ENCODE measurements at regions not wholly inside any gene's neighbourhood (a gene's known extent, or its start where the extent isn't known, plus 50 kb on each side); places are given as distances from the start of the nearest gene placed in this dataset.

DNA sequence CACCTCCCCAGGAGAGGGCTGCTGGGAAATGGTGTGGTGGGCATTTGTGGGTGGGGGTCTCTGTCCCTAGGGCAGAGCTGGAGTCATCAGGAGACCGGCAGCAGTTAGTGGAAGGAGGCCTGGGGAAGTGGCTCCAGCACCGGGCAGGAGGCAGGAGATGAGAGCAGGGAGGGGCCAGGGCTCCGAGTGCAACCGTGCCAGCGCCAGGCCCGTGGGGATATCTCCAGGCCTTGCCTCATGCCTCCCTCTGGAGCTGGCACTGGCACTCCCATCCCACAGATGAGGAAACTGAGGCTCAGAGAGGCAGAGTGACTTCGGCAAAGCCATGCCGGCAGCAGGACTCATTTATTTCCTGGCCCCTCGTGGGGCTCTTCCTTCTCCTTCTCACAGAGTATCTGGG lies 83.5 kb downstream of the HMX1 start:
- TF ChIP-seq, protein P1, sequence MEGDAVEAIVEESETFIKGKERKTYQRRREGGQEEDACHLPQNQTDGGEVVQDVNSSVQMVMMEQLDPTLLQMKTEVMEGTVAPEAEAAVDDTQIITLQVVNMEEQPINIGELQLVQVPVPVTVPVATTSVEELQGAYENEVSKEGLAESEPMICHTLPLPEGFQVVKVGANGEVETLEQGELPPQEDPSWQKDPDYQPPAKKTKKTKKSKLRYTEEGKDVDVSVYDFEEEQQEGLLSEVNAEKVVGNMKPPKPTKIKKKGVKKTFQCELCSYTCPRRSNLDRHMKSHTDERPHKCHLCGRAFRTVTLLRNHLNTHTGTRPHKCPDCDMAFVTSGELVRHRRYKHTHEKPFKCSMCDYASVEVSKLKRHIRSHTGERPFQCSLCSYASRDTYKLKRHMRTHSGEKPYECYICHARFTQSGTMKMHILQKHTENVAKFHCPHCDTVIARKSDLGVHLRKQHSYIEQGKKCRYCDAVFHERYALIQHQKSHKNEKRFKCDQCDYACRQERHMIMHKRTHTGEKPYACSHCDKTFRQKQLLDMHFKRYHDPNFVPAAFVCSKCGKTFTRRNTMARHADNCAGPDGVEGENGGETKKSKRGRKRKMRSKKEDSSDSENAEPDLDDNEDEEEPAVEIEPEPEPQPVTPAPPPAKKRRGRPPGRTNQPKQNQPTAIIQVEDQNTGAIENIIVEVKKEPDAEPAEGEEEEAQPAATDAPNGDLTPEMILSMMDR (IDR thresholded peaks at IDR 0.05; ENCODE audit: extremely low read depth, insufficient read depth, missing control alignments), result no peak
- in situ Hi-C loops (cut with MboI; ENCODE audit: low pct_unique_long_range_greater_than_20kb, low sequenced_read_pairs, unreplicated experiment), result no loop called here
- no peak for DNase-seq (ENCODE audit: low spot score)

DNA sequence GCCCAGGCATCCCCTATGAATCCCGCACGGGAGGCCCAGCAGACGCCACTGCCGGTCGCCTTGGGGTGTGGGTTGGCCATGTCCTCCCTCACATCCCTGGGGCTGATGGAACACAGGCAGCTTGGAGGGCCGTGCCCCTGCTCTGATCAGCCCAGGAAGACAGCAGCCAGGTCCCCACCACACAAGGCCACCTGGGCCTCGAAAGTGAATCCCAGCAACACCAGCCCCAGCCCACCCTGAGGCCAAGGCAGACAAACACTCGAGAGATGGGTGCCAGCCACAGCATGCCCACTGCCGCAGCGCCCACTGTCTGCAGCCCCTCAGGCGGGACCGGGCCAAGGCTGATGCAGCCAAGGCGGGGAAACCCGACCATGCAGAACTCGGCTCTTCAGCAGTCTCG lies 85.5 kb downstream of the HMX1 start:
- in situ Hi-C loops (cut with MboI; ENCODE audit: low pct_unique_long_range_greater_than_20kb, low sequenced_read_pairs, unreplicated experiment), result no loop called here
- no peak for DNase-seq (ENCODE audit: low spot score)
- TF ChIP-seq, protein P1 (IDR thresholded peaks at IDR 0.05; ENCODE audit: extremely low read depth, insufficient read depth, missing control alignments), result no peak

DNA sequence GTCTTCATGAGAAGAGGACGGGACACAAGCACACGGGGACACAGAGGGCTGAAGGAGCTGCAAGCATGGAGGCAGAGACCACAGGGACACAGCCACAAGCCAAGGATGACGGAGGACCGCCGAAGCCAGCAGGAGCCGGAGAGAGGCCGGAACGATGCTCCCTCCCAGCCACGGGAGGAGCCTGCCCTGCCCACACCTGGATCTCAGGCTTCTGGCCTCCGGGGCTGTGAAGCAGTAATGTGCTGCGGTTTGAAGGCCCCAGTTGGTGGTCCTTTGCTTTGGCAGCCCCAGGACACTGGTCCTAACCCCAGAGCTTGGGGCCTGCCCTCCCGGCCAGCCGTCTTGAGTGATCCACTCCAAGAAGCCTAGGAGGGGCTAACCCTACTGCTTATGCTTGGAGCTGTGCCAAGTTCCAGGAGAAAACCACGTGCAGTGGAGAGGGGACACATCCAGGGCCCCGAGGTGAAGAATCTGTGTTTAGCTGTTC lies 85.9 kb downstream of the HMX1 start:
- no peak for DNase-seq (ENCODE audit: low spot score)
- in situ Hi-C loops (cut with MboI; ENCODE audit: low pct_unique_long_range_greater_than_20kb, low sequenced_read_pairs, unreplicated experiment), result no loop called here
- TF ChIP-seq, protein P1 (IDR thresholded peaks at IDR 0.05; ENCODE audit: extremely low read depth, insufficient read depth, missing control alignments), result no peak

DNA sequence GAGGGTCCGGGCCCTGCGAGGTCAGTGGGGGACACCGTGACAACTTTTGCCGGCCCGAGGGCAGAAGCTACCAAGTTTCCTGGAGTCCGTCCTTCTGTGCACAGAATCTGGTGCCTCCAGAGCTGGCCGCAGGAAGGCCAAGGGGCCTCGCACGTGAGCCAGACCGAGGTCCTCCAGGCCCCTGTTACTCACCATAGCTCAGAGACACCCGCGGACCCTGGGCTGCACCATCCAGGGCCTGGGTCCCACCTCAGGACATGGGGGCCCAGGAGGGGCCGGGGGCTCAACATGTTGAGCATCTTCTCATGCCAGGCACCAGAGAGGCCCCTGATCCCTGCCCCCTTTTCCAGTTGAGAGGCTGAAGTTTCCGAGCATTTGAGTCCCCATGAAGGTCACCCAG lies 87.9 kb downstream of the HMX1 start:
- no peak for DNase-seq (ENCODE audit: low spot score)
- in situ Hi-C loops (cut with MboI; ENCODE audit: low pct_unique_long_range_greater_than_20kb, low sequenced_read_pairs, unreplicated experiment), result no loop called here
- TF ChIP-seq, protein P1 (IDR thresholded peaks at IDR 0.05; ENCODE audit: extremely low read depth, insufficient read depth, missing control alignments), result no peak

DNA sequence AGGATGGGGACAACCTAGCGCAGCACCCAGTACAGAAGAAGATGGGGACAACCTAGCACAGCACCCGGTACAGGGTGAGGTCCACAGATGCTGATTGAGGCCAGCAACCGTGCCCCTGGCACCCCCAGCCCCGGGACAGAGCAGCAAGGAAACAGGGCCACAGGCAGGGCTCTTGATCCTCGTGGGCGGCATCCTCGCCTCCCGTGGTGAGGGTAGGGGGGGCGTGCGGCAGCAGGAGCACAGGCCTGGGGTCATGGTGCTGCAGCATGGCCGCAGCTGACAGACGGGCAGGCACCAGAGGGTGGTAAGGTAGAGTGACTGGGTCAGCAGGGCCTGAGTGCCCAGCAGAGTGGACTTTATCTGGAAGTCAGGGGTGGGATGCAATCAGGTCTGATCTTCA lies 89.5 kb downstream of the HMX1 start:
- in situ Hi-C loops (cut with MboI; ENCODE audit: low pct_unique_long_range_greater_than_20kb, low sequenced_read_pairs, unreplicated experiment), result no loop called here
- TF ChIP-seq, protein P1 (IDR thresholded peaks at IDR 0.05; ENCODE audit: extremely low read depth, insufficient read depth, missing control alignments), result no peak
- no peak for DNase-seq (ENCODE audit: low spot score)

GRCh38 chr4:8781641-8782040 lies 90.0 kb downstream of the HMX1 start:
- TF ChIP-seq, protein P1 (IDR thresholded peaks at IDR 0.05; ENCODE audit: extremely low read depth, insufficient read depth, missing control alignments), result no peak
- no peak for DNase-seq (ENCODE audit: low spot score)
- in situ Hi-C loops (cut with MboI; ENCODE audit: low pct_unique_long_range_greater_than_20kb, low sequenced_read_pairs, unreplicated experiment), result no loop called here

All from GM13977 (cell line).